Urothelium cell line (cell line): ENCODE measurements at regions not wholly inside any gene's neighbourhood (a gene's known extent, or its start where the extent isn't known, plus 50 kb on each side); places are given as distances from the start of the nearest gene placed in this dataset.

Experiments used
- DNase-seq: peaks from one replicate; pipeline ENCODE4 v3.0.0; 2011; ENCODE audit warnings: low spot score, mixed read lengths
- FAIRE-seq: peaks from 2 replicates; lab custom pipeline; 2011; peaks lifted over from hg19 to GRCh38; lab: Jason Lieb, UNC

DNA sequence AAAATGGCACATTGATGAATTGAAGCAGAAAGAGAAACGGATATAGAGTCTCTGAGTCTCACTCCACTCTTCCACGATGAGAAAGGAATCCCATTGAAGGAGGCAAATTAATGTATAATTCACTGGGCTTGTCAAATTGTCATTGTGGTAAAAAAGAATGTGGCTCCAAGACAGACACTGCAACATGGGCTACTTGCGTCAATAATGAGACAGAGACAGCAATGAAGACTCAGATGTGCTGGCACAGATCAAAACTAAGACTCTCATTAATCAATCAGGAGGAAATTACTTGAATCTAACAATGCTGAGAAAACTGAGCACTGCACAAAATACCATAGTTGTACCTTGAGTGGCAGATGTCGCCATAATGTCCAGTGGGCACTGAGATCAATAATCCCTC is 1485.5 kb downstream of the TECRL start:
- DNase-seq (no peak), FAIRE-seq (no peak)

DNA sequence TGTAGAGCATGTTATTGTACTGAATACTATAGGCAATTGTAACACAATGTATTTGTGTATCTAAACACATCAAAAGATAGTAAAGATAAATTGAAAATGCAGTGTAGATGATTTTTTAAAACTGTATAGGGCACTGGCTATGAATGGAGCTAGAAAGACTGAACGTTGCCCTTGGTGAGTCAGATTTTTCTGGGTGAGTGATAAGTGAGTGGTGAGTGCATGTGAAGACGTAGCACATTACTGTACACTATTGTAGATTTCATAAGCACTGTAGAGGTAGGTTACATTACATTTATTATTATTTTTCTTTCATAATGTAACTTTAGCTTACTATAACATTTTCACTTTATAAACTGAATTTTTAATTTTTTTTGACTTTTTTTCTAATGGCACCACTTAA is 1491.6 kb downstream of the TECRL start:
- DNase-seq (no peak), FAIRE-seq (no peak)

DNA sequence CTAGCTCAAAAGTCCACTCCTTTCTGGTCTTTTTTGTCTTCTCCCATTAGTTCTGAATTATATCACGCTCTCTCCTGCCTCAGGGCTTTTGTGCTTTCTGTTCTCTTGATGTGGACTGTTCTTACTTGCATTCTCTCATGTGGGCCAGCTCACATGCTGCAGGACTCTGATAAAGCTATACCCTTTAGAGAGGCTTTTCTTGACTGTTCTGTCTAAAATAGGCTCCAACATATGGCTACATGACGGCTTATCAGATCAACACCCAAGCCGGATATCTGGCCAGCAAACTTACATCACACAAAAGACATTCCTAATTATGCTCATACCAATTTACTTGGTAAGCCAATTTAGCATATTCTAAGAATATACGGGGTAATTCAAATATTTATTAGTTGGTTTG is 1494.5 kb downstream of the TECRL start:
- DNase-seq = no peak
- FAIRE-seq = no peak

DNA sequence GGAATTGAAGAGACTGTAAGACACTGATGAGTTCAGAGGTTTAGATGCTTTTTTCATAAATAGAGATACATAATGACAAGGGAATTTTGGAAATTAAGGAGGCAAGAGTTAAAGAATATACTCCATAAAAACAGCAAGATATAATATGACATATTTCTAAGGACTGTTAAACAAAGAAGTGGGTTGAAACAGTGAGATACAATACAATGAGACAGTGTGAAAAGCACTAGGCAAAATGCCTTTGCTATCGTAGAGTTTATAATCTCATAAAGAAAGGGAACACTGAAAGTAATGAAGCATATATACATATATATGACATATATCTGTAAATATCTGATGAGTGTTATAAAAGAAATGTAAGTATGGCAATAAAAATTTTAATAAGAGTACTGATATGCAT is 1496.2 kb downstream of the TECRL start:
- no peak for FAIRE-seq
- no peak for DNase-seq

DNA sequence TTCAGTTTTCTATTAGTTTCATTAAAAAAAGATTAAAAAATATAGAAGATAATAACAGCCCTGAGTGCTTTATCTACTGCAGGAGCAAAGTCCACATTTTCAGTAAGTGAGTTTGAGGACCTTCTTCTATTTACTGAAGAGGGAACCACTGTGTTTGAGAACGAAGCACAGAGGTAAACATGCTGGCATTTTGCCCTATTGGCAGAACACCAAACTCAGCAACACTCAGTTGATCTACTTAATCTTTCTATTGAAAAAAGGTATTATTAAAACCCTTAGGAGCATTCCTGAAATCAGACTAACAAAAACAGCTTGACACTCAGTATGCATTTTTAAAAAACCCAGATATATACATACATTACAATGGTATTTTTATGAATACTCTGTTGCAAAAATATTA is 1496.7 kb downstream of the TECRL start:
- FAIRE-seq (no peak), DNase-seq (no peak)

DNA sequence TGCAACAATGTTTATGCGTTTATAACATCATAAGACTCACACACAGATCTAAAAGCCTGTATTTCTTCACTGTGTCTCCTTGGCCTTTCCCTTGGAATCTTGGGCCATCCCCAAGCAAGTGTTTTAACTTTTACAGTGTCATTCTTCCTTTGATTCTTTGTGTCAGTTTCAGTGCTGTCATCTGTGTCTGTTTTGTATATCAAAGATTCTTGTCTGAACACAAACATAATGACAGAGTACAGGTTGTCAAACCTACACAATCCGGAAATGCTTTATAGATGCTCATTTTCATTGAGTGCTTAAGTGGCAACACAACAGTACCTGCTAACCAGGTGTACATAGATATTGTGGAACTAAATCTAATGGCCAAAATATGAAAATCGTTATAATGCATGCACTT is 1500.0 kb downstream of the TECRL start:
- DNase-seq (no peak), FAIRE-seq (no peak)

DNA sequence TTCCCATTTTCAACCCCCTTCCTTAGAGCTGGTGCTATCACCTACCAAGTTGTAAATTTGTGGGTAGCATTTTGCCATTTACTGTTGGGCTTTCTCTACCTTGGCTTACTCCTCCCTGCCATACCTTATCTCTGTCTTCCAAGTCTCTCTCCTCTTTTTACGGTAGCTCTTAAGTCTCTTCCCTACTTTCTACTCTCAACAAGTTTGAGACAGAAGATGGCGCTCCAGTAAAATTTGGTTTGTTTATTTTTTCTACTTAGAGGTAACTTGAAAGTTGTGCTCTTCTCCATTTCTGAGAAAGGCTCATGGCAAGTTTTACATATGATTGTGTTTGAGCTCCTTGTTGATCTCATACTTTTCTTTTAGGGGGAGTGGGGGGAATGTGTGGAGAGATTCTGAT is 1508.1 kb downstream of the TECRL start:
- FAIRE-seq = no peak

DNA sequence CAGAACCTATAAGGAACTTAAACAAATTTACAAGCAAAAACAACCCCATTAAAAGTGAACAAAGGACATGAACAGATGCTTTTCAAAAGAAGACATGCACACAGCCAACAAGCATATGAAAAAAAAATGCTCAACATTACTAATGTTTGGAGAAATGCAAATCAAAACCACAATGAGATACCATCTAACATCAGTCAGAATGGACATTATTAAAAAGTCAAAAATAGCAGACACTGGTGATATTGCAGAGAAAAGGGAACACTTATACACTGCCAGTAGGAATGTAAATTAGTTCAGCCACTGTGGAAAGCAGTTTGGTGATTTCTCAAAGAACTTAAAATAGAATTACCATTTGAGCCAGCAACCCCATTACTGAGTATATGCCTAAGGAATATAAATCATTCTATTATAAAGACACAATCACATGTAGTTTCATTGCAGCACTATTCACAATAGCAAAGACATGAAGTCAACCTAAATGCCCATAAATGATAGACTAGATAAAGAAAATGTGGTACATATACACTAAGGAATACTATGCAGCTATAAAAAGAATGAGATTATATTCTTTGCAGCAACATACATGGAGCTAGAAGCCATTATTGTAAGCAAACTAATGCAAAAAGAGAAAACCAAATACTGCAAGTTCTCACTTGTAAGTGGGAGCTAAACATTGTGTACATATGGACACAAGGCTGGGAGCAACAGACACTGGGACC is 1509.4 kb downstream of the TECRL start:
- FAIRE-seq = no peak
- DNase-seq = no peak

More for the DNA sequence above, 1508.1 kb downstream of the TECRL start:
- no peak for DNase-seq

DNA sequence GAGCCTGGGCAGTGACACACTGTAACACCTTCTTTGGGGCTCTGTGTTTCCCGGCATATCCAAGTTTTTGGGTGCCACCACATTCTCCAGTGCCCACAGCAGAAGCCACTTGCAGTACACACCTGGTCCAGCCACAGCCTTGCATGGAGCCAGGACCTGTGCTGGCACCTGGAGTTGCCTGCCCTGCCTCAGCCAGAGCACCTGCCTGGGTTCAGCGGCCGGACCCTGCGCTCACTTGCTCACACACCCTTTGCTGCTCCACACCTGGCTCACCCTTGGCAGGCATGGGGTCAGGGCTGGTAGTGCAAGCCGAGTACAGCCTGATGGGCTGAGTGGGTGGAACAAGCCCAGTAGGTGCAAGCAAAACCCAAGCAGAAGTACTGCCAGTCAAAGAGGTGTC is 1511.1 kb downstream of the TECRL start:
- no peak for DNase-seq
- no peak for FAIRE-seq

DNA sequence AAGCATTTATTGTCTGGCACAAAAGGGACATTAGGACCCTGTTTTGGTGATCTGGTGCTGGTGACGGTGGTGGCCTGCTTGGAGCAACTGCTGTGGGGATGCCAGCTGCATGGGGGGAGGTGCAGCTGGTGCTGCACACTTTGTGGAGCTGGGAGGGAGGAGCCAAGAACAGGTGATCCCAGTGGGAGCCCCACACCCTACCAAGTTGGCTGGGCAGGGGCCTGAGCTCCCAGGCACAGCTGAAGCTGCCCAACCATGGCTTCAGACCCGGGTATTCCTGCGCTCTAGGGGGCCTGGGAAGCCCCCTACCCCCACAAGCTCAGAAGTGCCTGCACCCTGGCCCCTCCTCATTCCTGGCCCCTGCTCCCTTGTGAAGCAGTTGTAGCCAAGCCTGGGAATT is 1512.5 kb downstream of the TECRL start:
- DNase-seq = no peak
- FAIRE-seq = no peak

DNA sequence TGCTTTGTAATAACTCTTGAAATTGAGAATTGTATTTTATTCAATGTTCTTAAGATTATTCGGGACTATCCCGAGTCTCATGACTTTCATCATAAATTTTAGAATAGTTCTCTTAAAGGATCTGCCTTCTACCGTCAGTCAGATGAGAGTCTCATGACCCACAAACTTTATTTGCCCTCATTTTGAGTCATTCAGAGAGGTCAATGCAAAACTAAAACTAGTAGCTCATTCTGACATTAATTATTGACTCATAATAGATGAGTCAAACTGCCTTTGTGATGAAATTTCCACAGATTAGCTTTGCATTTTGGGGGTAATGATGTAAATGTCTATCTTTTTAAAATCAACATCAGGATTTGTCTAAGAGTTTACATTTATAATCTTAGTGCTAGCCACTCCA is 1527.3 kb downstream of the TECRL start:
- DNase-seq = no peak
- FAIRE-seq = no peak

DNA sequence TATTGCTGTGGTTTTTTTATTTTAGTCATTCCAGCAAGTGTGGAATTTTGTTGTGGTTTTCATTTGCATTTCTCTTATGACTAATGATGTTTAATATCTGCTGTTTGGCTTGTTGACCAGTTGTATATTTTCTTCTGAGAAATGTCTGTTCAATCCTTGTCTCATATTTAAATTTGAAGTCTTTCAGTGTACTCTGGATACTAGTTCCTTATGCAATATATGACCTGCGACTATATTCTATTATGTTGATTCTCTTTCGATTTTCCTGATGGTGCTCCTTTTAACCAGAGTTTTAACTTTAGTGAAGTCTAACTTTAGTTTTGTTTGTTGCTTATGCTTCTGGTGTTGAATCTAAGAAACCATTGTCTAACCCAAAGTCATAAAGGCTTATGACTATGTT is 1528.0 kb downstream of the TECRL start:
- FAIRE-seq = no peak
- DNase-seq = no peak

DNA sequence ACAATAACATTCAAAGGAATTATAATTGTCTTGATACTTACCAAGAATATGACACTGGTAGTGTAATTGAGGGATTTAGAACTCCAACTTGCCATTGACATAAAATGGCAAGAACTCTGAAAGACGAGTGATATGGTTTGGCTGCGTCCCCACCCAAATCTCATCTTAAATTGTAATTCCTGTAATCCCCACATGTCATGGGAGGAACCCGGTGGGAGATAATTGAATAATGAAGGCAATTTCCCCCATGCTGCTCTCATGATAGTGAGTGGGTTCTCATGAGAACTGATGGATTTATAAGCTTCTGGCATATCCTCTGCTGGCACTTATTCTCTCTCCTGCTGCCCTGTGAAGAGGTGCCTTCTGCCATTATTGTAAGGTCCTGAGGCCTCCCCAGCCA is 1536.4 kb downstream of the TECRL start:
- DNase-seq = no peak
- FAIRE-seq = no peak

DNA sequence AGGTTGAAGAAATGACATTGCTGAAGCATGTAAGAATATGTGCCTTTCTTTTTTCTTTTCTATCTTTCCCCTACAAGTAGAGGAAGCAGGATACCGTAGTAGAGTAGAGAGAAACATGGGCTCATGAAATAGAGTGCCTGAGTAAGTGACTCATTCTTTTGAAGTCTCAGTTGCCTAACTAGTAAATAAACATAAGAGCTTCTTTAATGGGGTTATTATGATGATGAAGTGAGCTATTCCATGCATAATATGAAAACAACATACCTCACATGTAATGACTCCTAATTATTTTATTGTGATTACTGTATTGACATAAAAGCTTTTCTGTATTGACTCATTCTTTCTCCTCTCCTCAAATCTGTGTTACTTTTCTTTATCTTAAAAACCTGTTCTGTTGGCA is 1538.2 kb downstream of the TECRL start:
- FAIRE-seq (no peak), DNase-seq (no peak)

DNA sequence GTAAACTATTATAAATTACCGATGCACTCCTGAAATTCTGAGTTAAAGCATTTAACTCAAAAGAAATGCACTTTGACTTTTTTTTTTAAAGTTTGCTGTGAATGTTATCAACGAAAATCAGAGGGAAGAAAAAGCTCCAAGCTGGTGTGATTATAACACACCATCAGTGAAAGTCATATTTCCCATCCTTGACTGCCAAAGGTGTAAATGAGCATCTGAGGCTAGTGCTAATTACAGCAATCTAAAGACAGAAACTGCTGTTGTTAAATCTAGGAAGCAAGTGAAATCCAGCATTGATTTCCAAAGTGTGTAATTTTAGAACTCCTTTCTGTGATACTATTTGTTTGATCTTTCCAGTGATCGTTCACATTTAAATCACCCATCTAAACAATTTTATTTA is 1538.8 kb downstream of the TECRL start:
- DNase-seq (no peak), FAIRE-seq (no peak)

DNA sequence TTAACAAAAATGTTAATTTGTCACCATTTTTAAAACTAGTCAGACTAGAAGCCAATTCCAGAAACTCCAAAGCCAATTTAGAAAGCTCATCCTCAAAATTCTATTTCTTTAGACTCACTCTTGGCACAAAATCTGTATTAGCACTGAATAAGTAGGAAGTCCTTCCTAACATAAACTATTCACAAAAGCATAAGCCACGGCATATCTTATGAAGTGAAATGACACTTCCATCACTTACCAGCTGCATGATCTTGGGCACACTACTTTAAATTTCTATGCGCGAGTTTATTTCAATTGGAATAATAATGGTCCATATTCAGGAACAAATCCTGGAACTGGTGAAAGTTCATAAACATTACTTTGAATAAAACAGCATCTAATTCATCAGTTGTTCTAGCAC is 1544.0 kb downstream of the TECRL start:
- FAIRE-seq = no peak

DNA sequence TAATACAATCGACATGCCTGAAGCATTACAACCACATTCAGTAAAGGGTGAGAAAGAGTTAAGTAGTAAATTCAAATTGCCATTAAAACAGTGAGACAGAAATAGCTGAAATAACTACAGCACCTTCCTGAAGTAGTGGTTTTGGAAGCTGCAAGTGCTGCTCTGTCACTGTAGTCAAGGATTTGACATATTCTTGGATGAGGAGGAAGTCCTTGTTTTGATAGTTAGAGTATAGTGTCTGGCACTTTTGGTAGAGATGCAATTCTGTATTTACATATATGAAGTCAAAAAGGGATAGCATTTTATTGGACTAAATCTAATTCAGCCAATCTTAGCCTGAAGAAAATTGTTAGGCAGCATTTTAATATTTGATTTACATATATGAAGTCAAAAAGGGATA is 1559.6 kb downstream of the TECRL start:
- FAIRE-seq = no peak
- DNase-seq = no peak

More for the DNA sequence above, 1544.0 kb downstream of the TECRL start:
- no peak for DNase-seq

DNA sequence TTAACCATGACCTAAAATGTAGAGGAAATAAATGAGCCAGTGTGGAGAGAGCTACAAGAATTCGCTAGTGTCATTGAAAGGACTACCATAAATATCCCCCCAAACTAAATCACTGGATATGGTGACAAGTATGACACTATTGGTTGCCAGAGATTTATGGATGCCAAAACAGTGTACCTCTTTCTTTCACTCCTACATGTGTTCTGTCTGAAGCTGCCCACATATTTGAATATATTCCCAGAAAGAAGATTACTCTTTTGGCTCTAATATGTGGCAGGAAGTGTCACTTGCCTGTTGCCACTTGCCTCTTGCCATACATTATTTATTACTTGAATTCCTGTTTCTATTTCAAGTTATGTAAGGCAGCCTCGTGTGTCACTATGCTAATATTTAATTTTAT is 1573.6 kb downstream of the TECRL start:
- DNase-seq = no peak
- FAIRE-seq = no peak

DNA sequence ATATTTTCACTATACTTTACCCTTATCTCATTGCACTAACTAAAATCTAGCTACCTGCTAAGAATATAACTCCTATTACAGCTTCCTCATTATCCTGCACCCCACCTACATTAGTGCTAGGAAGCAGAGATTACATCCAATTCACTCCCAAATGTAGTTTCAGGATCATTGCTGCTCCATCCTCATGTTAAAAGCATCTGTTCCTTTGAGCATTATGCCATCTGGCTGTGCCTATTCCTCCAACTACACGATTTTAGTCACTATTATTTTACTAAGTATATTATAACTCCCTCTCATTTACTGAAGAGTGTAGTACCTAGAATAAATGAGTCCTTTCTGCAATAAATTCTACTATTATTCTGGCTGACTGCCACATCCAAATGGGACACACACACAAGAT is 1586.9 kb downstream of the TECRL start:
- DNase-seq (no peak), FAIRE-seq (no peak)

DNA sequence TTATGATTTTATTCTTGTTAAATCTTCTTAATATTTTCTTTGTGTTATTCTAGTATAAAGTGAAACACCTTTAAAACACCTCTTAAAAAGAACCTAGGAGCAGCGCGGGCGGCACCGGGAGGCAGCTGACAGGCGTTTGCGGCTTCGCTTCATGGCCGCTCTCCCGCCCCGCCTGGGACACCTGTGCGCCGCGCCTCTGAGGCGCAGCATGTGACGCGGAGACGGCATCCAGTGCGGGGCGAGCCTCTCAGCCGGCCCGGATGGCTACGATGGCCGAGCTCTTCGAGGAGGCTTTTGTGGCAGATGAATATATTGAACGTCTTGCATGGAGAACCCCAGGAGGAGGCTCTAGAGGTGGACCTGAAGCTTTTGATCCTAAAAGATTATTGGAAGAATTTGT is 1592.7 kb downstream of the TECRL start:
- DNase-seq (no peak), FAIRE-seq (no peak)

DNA sequence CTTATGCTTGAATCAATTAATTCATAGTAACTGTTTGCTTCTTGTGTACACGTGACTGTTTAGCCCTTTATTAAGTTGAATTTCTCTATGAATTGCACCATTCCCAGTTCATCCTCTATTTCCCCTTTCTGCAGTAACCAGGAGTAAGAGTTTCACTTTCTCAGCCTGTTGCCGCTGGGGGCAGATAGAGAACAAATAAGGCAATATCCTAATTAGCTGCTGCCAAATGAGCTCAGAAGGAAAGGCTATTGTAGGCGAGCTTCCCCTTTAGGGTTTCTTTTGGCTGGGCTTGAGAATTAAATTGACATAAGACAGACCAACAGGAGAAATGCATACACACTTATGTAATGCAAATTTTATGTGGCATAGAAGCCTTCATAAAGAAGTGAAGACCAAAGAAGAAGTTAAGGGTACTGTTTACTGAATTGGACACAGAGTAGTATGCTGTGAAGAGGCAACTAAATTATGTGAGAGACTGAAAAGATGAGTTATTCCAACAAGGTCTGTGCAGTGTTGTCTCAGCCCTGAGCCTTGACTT is 1594.7 kb downstream of the TECRL start:
- DNase-seq (no peak), FAIRE-seq (no peak)

DNA sequence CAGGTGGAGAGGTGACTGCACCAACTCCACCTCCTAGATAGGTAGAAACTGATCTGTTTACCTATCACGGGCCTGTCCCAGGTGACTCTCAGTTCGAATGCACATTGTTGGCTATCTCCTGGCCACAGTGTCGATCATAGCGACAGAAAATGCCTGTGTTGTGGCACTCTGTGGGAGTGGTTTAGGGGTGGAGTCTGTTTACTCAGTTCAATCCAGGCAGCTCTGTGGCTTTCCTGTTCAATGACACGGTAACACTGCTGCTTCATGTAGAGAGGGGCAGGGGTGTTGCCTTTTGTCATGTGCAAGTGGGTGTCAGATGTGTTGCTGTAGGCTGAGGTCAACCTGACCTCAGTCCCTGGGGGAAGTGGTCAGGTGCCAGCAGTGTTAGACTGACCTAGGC is 1602.4 kb downstream of the TECRL start:
- no peak for FAIRE-seq
- DNase-seq = no peak

DNA sequence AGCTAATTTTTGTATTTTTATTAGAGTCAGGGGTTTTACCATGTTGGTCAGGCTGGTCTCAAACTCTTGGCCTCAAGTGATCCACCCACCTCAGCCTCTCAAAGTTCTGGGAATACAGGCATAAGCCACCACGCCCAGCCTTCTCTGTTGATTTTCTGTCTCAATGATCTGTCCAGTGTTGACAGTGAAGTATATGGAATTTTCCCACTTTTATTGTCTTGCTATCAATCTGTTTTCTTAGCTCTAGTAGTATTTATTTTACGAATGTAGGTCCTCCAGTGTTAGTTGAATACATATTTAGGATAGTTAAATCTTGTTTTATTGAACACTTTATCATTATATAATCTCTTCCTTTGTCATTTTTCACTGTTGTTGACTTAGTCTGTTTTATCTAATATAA is 1603.9 kb downstream of the ADGRL3 start:
- DNase-seq = no peak
- FAIRE-seq = no peak
